ENCODE measurements at regions not wholly inside any gene's neighbourhood (a gene's known extent, or its start where the extent isn't known, plus 50 kb on each side); places are given as distances from the start of the nearest gene placed in this dataset.

GRCh38 chr2:41933585-41934320 lies 114.1 kb upstream of the PKDCC start (continued):
- TF ChIP-seq ESRRA (IDR thresholded peaks at IDR 0.05; ENCODE audit: borderline replicate concordance, low read length) (no peak), RARB (CRISPR knock-in tag; IDR thresholded peaks at IDR 0.05) (no peak), CBX2 (IDR thresholded peaks at IDR 0.05; ENCODE audit: borderline replicate concordance, low read depth) (no peak), POLR2A (IDR thresholded peaks at IDR 0.05; ENCODE audit: low read length) (no peak), EHMT2 (IDR thresholded peaks at IDR 0.05; ENCODE audit: low read depth) (no peak), ATOH8 (CRISPR knock-in tag; IDR thresholded peaks at IDR 0.05; ENCODE audit: low read depth) (no peak), JUNB (IDR thresholded peaks at IDR 0.05) (peak; percentile 92), ZC3H11A (IDR thresholded peaks at IDR 0.05) (no peak), GATA3 (IDR thresholded peaks at IDR 0.05; ENCODE audit: borderline replicate concordance) (peak; percentile 63; the same call in 1 of the 2 replicates), CBX8 (IDR thresholded peaks at IDR 0.05) (no peak), HEYL (CRISPR knock-in tag; IDR thresholded peaks at IDR 0.05) (no peak), MAX (IDR thresholded peaks at IDR 0.05) (peak; percentile 68), MAFK (IDR thresholded peaks at IDR 0.05; ENCODE audit: partially characterized antibody) (peak; percentile 100), ZSCAN20 (CRISPR knock-in tag; IDR thresholded peaks at IDR 0.05) (no peak), SMC3 (IDR thresholded peaks at IDR 0.05) (no peak; the same call in 2 of the 3 replicates), KDM1A (IDR thresholded peaks at IDR 0.05; ENCODE audit: low read depth) (no peak), HDAC2 (IDR thresholded peaks at IDR 0.05) (no peak), FOSL2 (IDR thresholded peaks at IDR 0.05) (peak; percentile 90), FOSL2 (CRISPR knock-in tag; IDR thresholded peaks at IDR 0.05) (peak; percentile 88), CHD2 (IDR thresholded peaks at IDR 0.05; ENCODE audit: low read length, partially characterized antibody) (no peak), BHLHE40 (IDR thresholded peaks at IDR 0.05; ENCODE audit: low read depth, low read length) (no peak), RNF2 (IDR thresholded peaks at IDR 0.05; ENCODE audit: borderline replicate concordance, low read depth) (no peak), MYC (IDR thresholded peaks at IDR 0.05; ENCODE audit: borderline replicate concordance, low read length) (no peak), FOSB (CRISPR knock-in tag; IDR thresholded peaks at IDR 0.05) (no peak), RAD21 (conservative IDR thresholded peaks at IDR 0.05 in 1 of 2, IDR thresholded peaks at IDR 0.05 in 1 of 2) (peak in 1 of 2 experiments; percentile 34; a peak in 1 of 5 replicates), CEBPB (IDR thresholded peaks at IDR 0.05) (peak; percentile 70 to 90; a peak in 3 of 4 replicates), JUN (IDR thresholded peaks at IDR 0.05) (peak; percentile 90 to 92; a peak in 3 of 5 replicates), KDM5A (IDR thresholded peaks at IDR 0.05) (no peak), ZFP36 (IDR thresholded peaks at IDR 0.05; ENCODE audit: borderline replicate concordance, partially characterized antibody) (no peak), USF2 (IDR thresholded peaks at IDR 0.05) (no peak), NFE2L2 (conservative IDR thresholded peaks at IDR 0.05; ENCODE audit: low read length) (peak; percentile 73), ZNF302 (CRISPR knock-in tag; IDR thresholded peaks at IDR 0.05) (no peak), HES2 (IDR thresholded peaks at IDR 0.05) (0 out of 2 replicates have a peak, but pooled peaks have one; percentile 36), TFCP2L1 (CRISPR knock-in tag; IDR thresholded peaks at IDR 0.05) (no peak)
- TF ChIP-seq, protein P1, sequence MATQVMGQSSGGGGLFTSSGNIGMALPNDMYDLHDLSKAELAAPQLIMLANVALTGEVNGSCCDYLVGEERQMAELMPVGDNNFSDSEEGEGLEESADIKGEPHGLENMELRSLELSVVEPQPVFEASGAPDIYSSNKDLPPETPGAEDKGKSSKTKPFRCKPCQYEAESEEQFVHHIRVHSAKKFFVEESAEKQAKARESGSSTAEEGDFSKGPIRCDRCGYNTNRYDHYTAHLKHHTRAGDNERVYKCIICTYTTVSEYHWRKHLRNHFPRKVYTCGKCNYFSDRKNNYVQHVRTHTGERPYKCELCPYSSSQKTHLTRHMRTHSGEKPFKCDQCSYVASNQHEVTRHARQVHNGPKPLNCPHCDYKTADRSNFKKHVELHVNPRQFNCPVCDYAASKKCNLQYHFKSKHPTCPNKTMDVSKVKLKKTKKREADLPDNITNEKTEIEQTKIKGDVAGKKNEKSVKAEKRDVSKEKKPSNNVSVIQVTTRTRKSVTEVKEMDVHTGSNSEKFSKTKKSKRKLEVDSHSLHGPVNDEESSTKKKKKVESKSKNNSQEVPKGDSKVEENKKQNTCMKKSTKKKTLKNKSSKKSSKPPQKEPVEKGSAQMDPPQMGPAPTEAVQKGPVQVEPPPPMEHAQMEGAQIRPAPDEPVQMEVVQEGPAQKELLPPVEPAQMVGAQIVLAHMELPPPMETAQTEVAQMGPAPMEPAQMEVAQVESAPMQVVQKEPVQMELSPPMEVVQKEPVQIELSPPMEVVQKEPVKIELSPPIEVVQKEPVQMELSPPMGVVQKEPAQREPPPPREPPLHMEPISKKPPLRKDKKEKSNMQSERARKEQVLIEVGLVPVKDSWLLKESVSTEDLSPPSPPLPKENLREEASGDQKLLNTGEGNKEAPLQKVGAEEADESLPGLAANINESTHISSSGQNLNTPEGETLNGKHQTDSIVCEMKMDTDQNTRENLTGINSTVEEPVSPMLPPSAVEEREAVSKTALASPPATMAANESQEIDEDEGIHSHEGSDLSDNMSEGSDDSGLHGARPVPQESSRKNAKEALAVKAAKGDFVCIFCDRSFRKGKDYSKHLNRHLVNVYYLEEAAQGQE (IDR thresholded peaks at IDR 0.05): no peak
- TF ChIP-seq, protein P2, sequence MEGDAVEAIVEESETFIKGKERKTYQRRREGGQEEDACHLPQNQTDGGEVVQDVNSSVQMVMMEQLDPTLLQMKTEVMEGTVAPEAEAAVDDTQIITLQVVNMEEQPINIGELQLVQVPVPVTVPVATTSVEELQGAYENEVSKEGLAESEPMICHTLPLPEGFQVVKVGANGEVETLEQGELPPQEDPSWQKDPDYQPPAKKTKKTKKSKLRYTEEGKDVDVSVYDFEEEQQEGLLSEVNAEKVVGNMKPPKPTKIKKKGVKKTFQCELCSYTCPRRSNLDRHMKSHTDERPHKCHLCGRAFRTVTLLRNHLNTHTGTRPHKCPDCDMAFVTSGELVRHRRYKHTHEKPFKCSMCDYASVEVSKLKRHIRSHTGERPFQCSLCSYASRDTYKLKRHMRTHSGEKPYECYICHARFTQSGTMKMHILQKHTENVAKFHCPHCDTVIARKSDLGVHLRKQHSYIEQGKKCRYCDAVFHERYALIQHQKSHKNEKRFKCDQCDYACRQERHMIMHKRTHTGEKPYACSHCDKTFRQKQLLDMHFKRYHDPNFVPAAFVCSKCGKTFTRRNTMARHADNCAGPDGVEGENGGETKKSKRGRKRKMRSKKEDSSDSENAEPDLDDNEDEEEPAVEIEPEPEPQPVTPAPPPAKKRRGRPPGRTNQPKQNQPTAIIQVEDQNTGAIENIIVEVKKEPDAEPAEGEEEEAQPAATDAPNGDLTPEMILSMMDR (IDR thresholded peaks at IDR 0.05): no peak
- TF ChIP-seq, protein P3, sequence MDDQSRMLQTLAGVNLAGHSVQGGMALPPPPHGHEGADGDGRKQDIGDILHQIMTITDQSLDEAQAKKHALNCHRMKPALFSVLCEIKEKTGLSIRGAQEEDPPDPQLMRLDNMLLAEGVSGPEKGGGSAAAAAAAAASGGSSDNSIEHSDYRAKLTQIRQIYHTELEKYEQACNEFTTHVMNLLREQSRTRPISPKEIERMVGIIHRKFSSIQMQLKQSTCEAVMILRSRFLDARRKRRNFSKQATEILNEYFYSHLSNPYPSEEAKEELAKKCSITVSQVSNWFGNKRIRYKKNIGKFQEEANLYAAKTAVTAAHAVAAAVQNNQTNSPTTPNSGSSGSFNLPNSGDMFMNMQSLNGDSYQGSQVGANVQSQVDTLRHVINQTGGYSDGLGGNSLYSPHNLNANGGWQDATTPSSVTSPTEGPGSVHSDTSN (IDR thresholded peaks at IDR 0.05): no peak

All from A549 (cell line).